Ascending aorta (tissue), 2 donors: ENCODE measurements at regions not wholly inside any gene's neighbourhood (a gene's known extent, or its start where the extent isn't known, plus 50 kb on each side); places are given as distances from the start of the nearest gene placed in this dataset.

ENCODE experiments used
- DNase-seq, 2 donors: peaks; one replicate each; pipeline ENCODE4 v3.0.0-alpha.2; 2019; ENCODE audit warnings: low spot score in 2 of 2
- H3K27ac ChIP-seq, 2 donors: fragments of 200-600 bp; sonication (generic); one replicate each; pipeline ENCODE4 v1.5.1; 2016 to 2017; ENCODE audit warnings: mild to moderate bottlenecking in 1 of 2
- H3K27me3 ChIP-seq: fragments of 200-600 bp; sonication (generic); one replicate; pipeline ENCODE4 v1.5.1; 2017
- H3K36me3 ChIP-seq, 2 donors: fragments of 200-600 bp; sonication (generic); one replicate each; pipeline ENCODE4 v1.5.1; 2016
- H3K4me1 ChIP-seq, 2 donors: fragments of 200-600 bp; sonication (generic); one replicate each; pipeline ENCODE4 v1.5.1; 2016 to 2017; ENCODE audit warnings: mild to moderate bottlenecking in 1 of 2
- H3K4me3 ChIP-seq, 2 donors: fragments of 200-600 bp; sonication (generic); one replicate each; pipeline ENCODE4 v1.5.1; 2016 to 2017; ENCODE audit warnings: mild to moderate bottlenecking in 1 of 2
- H3K9me3 ChIP-seq, 2 donors: fragments of 200-600 bp; sonication (generic); one replicate each; pipeline ENCODE4 v1.5.1; 2016
- intact Hi-C: fragments of 100-400 bp; cut with DNase I; formaldehyde crosslinking; loops from one replicate; pipeline ENCODE4 v1.15.1; 2023
- TF ChIP-seq, protein P1 (sequence below), 3 experiments: fragments of 200-600 bp in 2 of 3; fragments of 450-650 bp in 1 of 3; sonication (generic) in 2 of 3; IDR thresholded peaks; one replicate each; pipeline ENCODE4 v1.5.1; 2016 to 2019; ENCODE audit warnings: antibody characterized with exemption in 3 of 3, mild to moderate bottlenecking in 1 of 3, moderate library complexity in 1 of 3

DNA sequence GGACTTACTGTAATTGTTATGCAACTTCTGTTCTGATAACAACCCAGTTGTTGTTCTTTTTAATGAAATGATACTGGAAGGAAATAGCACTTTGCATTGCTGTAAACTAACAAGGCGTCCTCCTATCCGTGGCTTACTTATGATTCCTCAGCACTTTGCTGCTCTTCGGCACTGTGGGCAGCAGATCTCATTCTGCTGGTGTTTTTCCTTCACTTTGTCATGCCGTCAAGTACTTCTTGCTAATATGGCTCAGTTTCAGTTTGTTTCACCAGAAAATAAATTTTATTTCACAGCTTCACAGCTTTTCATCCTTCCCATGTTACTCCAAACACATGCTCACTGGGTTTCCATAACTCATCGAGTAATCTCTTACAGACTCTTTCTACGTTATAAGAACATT lies 289.3 kb downstream of the MEIS1 start:
- Histone ChIP-seq H3K4me1 (no peaks in the 10 kb centered on the region), H3K36me3 (no peaks in the 10 kb centered on the region), H3K27ac (no peak overlapping the region), H3K27me3 (no peaks in the 10 kb centered on the region), H3K9me3 (no peaks in the 10 kb centered on the region), H3K4me3 (no peak overlapping the region)
- TF ChIP-seq, protein P1, sequence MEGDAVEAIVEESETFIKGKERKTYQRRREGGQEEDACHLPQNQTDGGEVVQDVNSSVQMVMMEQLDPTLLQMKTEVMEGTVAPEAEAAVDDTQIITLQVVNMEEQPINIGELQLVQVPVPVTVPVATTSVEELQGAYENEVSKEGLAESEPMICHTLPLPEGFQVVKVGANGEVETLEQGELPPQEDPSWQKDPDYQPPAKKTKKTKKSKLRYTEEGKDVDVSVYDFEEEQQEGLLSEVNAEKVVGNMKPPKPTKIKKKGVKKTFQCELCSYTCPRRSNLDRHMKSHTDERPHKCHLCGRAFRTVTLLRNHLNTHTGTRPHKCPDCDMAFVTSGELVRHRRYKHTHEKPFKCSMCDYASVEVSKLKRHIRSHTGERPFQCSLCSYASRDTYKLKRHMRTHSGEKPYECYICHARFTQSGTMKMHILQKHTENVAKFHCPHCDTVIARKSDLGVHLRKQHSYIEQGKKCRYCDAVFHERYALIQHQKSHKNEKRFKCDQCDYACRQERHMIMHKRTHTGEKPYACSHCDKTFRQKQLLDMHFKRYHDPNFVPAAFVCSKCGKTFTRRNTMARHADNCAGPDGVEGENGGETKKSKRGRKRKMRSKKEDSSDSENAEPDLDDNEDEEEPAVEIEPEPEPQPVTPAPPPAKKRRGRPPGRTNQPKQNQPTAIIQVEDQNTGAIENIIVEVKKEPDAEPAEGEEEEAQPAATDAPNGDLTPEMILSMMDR (IDR thresholded peaks at IDR 0.05) = no peak
- DNase-seq = no peak
- intact Hi-C loops = no loop called here

DNA sequence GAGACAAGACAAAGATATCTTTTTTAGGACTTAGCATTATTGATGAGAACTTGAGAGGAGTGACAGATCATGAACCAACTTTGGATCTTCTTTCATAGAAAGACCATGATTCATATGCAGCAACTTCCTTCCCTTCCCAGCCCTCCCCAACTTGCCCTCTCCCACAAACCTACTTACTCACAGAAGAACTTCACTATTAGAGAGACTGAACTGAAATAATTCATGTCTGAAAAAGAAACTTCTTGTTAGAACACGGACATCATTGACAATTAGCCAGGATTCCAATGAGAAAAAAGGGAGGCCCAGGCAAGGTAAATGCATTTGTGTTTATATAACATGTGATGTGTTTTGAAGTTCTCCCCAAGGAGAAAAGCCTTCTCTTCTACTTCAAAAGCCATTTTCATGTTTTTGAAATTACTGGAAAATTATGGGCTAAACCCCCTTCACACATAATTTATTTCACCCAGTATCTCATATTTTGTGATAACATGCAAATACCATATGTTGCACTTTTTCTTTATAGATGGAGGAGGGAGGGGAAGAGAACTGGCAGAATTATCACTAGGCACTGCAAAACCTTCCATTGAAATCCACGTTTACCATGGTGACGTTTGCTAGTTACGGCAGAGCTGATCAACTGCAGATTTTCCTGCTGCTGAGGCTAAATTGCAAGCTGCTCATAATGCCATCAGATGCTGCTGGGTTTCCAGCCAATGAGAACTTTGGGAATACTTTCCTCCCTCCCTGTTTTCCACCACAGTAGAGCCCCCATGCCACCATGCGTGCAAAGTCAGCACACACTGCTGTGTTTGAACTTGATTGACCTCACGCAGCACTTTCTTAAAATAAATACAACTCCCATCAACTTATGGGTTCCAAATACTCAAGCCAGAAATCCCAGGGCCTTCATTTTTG lies 294.7 kb downstream of the MEIS1 start:
- H3K4me3 ChIP-seq = no peak overlapping the region
- no peaks in the 10 kb centered on the region for H3K27me3 ChIP-seq
- H3K27ac ChIP-seq = no peak overlapping the region
- TF ChIP-seq, protein P1 (IDR thresholded peaks at IDR 0.05) = no peak
- H3K4me1 ChIP-seq = no peaks in the 10 kb centered on the region
- intact Hi-C loops = no loop called here
- H3K9me3 ChIP-seq = no peaks in the 10 kb centered on the region
- DNase-seq = no peak
- no peaks in the 10 kb centered on the region for H3K36me3 ChIP-seq

DNA sequence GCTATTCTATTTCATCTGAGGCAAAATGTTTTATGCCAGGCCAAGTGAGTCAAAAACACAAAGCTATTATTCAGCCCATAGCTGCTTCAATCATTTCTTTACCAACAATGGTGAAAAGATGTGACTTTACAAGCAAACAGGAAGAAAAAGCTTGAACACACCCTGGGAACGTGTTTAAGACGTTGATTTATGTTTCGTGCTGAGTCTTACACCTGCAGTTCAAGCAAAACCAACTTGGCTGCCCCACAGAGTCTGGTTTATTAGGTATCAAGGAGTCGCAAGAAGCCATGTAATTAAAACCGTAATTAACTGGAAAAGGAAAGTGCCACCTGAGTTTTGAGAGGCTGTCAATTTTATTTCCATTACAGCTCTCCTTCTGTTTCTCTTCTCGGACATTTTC lies 295.5 kb downstream of the MEIS1 start:
- DNase-seq = no peak
- Histone ChIP-seq H3K4me1 (no peaks in the 10 kb centered on the region), H3K4me3 (no peak overlapping the region), H3K27ac (no peak overlapping the region), H3K36me3 (no peaks in the 10 kb centered on the region), H3K27me3 (no peaks in the 10 kb centered on the region), H3K9me3 (no peaks in the 10 kb centered on the region)
- intact Hi-C loops = no loop called here
- TF ChIP-seq, protein P1 (IDR thresholded peaks at IDR 0.05) = no peak

DNA sequence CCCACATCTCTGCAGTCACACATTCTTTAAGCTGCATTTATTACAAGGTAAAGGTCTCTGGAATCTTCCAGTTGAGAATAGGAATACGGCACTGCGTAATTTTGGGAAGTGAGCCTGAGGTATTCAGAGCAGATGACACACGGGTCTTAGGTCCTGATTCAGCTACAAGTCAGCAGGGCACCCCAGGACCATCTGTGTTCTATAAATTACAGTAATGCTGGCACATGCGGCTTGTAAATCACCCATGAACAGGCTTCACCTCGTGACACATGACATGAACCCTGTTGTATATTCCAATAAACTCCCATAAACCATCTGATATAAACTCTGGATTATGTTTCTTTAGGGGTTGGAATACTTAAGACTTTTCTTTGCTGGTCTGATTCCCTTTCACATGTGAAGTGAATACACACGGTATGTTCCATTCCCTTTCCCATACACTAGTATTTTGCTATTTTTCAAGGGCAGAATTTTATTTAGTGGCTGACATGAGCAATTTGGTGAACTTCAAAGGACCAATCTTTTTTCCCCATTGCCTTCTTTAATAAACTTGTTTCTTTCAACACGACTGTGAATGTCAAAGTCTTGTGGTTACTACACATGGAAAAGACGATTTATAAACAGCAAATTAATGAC lies 298.6 kb downstream of the MEIS1 start:
- no peaks in the 10 kb centered on the region for H3K4me1 ChIP-seq
- H3K27me3 ChIP-seq = no peaks in the 10 kb centered on the region
- H3K36me3 ChIP-seq = no peaks in the 10 kb centered on the region
- no peak overlapping the region for H3K4me3 ChIP-seq
- intact Hi-C loops = no loop called here
- TF ChIP-seq, protein P1 (IDR thresholded peaks at IDR 0.05) = no peak
- no peak overlapping the region for H3K27ac ChIP-seq
- DNase-seq = no peak
- H3K9me3 ChIP-seq = no peaks in the 10 kb centered on the region

DNA sequence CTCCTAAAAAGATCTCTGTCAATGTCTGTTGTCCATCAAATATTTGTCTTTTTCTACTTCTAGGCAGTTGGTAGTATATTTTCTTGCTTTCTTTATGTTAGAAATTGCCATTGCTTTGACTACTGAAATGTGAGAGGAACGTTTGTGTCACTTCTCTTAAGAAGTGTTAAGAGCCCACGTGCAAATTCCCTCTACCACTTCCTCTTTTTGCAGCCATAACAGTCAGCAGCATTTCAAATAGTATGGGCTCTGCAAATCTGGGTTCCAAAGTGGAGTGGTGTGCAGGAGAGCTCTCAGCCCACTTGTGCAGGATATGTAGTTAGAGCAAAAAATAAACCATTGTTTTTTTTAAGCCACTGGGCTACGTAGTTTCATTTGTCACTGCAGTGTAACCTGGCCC lies 314.0 kb downstream of the MEIS1 start:
- TF ChIP-seq, protein P1 (IDR thresholded peaks at IDR 0.05) = no peak
- DNase-seq = no peak
- Histone ChIP-seq H3K9me3 (no peaks in the 10 kb centered on the region), H3K4me1 (no peaks in the 10 kb centered on the region), H3K27me3 (no peaks in the 10 kb centered on the region), H3K27ac (no peak overlapping the region), H3K4me3 (no peak overlapping the region), H3K36me3 (no peaks in the 10 kb centered on the region)
- intact Hi-C loops = no loop called here
